Astrocyte (in vitro differentiated cells and primary cell): ENCODE measurements at regions not wholly inside any gene's neighbourhood (a gene's known extent, or its start where the extent isn't known, plus 50 kb on each side); places are given as distances from the start of the nearest gene placed in this dataset.

Source experiments
- EZH2 ChIP-seq: IDR thresholded peaks from 2 replicates; pipeline ENCODE4 v1.6.1; 2012; ENCODE audit warnings: mild to moderate bottlenecking, low read length, inconsistent platforms; ENCODE audit not compliant: insufficient read depth
- TF ChIP-seq, protein P1 (sequence below): IDR thresholded peaks from 2 replicates; pipeline ENCODE4 v1.5.1; 2011; ENCODE audit warnings: low read depth, mild to moderate bottlenecking, inconsistent platforms, low read length, moderate library complexity; ENCODE audit not compliant: insufficient read depth

GRCh38 chr6:167748458-167749379, 78.0 kb upstream of the AFDN start:
- TF ChIP-seq, protein P1, sequence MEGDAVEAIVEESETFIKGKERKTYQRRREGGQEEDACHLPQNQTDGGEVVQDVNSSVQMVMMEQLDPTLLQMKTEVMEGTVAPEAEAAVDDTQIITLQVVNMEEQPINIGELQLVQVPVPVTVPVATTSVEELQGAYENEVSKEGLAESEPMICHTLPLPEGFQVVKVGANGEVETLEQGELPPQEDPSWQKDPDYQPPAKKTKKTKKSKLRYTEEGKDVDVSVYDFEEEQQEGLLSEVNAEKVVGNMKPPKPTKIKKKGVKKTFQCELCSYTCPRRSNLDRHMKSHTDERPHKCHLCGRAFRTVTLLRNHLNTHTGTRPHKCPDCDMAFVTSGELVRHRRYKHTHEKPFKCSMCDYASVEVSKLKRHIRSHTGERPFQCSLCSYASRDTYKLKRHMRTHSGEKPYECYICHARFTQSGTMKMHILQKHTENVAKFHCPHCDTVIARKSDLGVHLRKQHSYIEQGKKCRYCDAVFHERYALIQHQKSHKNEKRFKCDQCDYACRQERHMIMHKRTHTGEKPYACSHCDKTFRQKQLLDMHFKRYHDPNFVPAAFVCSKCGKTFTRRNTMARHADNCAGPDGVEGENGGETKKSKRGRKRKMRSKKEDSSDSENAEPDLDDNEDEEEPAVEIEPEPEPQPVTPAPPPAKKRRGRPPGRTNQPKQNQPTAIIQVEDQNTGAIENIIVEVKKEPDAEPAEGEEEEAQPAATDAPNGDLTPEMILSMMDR = no peak
- no peak for TF ChIP-seq EZH2
